ENCODE measurements at regions not wholly inside any gene's neighbourhood (a gene's known extent, or its start where the extent isn't known, plus 50 kb on each side); places are given as distances from the start of the nearest gene placed in this dataset.

DNA sequence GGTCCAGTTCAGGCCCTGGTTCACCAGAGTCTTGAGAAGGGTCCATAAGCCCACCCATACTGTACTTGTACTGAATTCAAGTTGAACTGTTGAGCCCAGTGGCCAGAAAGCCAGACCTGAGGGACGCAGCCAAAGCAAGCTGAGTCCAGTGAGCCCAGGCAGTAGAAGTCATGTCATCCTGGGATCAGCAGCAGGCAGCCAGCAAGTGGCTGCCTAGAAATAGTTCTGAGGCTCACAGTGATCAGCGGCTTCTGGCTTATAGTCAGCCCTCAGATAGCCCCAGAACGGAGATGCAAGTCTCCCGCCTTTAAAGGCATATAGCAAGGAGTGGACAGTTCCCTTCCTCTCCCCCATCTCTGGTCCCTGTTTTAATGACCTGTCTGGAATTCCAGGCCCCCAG is 347.1 kb downstream of the FBXW7 start:
- peak overlapping the region; percentile 56 for H3K9ac ChIP-seq (ENCODE audit: low read depth, low read length, poor library complexity, severe bottlenecking)
- peaks cover 79% of the 10 kb centered on the region for H3K4me1 ChIP-seq (ENCODE audit: insufficient read depth, low read length, poor library complexity, severe bottlenecking)
- H3K36me3 ChIP-seq (ENCODE audit: insufficient read depth, low read length), result no peaks in the 10 kb centered on the region
- no peak for TF ChIP-seq EZH2phosphoT487 (IDR thresholded peaks at IDR 0.05; ENCODE audit: borderline replicate concordance)
- no peak for TF ChIP-seq CTCF (conservative IDR thresholded peaks at IDR 0.05; ENCODE audit: low read length)
- 0 out of 2 replicates have a peak, but pooled peaks cover 3% of the 10 kb centered on the region for H3F3A ChIP-seq (ENCODE audit: low read depth)
- no peak overlapping the region for H2AFZ ChIP-seq (ENCODE audit: low read length)
- H3K9me2 ChIP-seq (replicated peaks; ENCODE audit: low read depth, low read length), result no peaks in the 10 kb centered on the region
- H3K4me2 ChIP-seq (ENCODE audit: low read depth, low read length, poor library complexity, severe bottlenecking), result peak overlapping the region; percentile 76
- H4K20me1 ChIP-seq (ENCODE audit: insufficient read depth, low read length, poor library complexity, severe bottlenecking), result no peaks in the 10 kb centered on the region
- peak overlapping the region; percentile 27 for H3K4me3 ChIP-seq (ENCODE audit: low read length, poor library complexity, severe bottlenecking)
- H3K27me3 ChIP-seq (ENCODE audit: insufficient read depth, low read length, poor library complexity, severe bottlenecking), result no peaks in the 10 kb centered on the region
- no peaks in the 10 kb centered on the region for H3K79me2 ChIP-seq (ENCODE audit: insufficient read depth, low read length)
- no peaks in the 10 kb centered on the region for H3K9me3 ChIP-seq (ENCODE audit: insufficient read depth, low read depth, low read length)

DNA sequence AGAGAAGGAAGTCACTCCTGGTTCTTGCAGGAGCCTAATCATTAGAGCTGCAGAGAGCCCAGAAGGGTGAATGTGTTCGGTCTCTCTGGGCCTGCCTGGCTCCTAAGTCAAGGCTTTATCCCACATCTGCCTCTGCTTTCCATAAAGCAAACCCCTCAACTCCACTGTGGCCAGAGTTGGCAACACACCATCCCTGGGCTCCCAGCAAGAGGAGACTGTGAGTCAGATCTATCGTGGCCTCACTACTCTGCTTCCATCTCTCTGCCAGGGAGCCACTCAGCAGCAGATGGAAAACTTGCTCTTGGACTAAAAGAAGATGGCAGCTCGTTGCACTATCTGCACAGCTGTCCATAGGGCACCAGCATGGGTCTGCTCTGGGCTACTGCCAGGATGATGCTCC is 348.2 kb downstream of the FBXW7 start:
- no peaks in the 10 kb centered on the region for H4K20me1 ChIP-seq (ENCODE audit: insufficient read depth, low read length, poor library complexity, severe bottlenecking)
- peaks cover 86% of the 10 kb centered on the region for H3K4me1 ChIP-seq (ENCODE audit: insufficient read depth, low read length, poor library complexity, severe bottlenecking)
- no peaks in the 10 kb centered on the region for H3K9me2 ChIP-seq (replicated peaks; ENCODE audit: low read depth, low read length)
- H3K27me3 ChIP-seq (ENCODE audit: insufficient read depth, low read length, poor library complexity, severe bottlenecking), result no peaks in the 10 kb centered on the region
- H3K4me3 ChIP-seq (ENCODE audit: low read length, poor library complexity, severe bottlenecking), result no peak overlapping the region
- H3F3A ChIP-seq (ENCODE audit: low read depth), result 0 out of 2 replicates have a peak, but pooled peaks cover 3% of the 10 kb centered on the region
- H3K36me3 ChIP-seq (ENCODE audit: insufficient read depth, low read length), result no peaks in the 10 kb centered on the region
- H3K4me2 ChIP-seq (ENCODE audit: low read depth, low read length, poor library complexity, severe bottlenecking), result no peak overlapping the region
- peak overlapping the region; percentile 56 for H3K9ac ChIP-seq (ENCODE audit: low read depth, low read length, poor library complexity, severe bottlenecking)
- H2AFZ ChIP-seq (ENCODE audit: low read length), result no peak overlapping the region
- H3K9me3 ChIP-seq (ENCODE audit: insufficient read depth, low read depth, low read length), result no peaks in the 10 kb centered on the region
- no peaks in the 10 kb centered on the region for H3K79me2 ChIP-seq (ENCODE audit: insufficient read depth, low read length)
- TF ChIP-seq EZH2phosphoT487 (IDR thresholded peaks at IDR 0.05; ENCODE audit: borderline replicate concordance) (no peak), CTCF (conservative IDR thresholded peaks at IDR 0.05; ENCODE audit: low read length) (no peak)

DNA sequence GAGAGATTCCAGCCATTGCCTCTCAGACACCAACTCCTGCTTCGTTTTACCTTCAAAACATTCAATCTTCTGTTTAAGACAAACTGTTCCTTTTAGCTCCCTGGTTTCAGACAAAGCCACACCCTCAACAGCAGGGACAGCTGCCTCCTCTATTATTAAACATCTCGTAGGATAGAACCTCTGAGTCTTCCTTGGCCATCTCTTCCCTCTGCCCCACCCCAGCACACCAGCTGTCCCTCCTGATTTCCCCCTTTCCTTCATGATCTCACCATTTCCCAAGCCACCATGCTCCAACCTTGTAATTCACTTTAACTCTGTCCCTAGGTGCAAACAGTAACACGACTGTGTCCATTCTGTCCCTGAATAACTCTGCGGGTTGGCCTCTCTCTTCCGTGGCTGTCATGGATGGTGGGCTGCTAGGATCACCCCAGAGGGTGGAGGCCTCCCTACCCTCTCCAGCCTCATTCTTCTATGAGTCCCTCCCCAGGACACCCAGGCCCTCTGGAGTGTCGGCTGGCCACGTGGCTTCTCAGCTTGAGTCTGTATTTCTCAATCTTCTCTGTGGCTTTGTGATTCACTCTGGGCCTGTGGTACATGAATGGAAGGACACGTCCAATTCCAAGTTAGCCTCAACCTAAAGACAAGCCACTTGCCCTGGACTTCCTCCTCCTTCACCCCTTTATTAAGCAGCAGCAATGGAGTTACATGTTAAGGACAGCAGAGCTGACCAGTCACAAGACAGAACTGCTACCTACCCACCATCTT is 349.9 kb downstream of the FBXW7 start:
- Histone ChIP-seq H4K20me1 (ENCODE audit: insufficient read depth, low read length, poor library complexity, severe bottlenecking) (no peaks in the 10 kb centered on the region), H3K9me3 (ENCODE audit: insufficient read depth, low read depth, low read length) (no peaks in the 10 kb centered on the region), H3K27me3 (ENCODE audit: insufficient read depth, low read length, poor library complexity, severe bottlenecking) (no peaks in the 10 kb centered on the region), H3K9me2 (replicated peaks; ENCODE audit: low read depth, low read length) (no peaks in the 10 kb centered on the region), H3F3A (ENCODE audit: low read depth) (0 out of 2 replicates have a peak, but pooled peaks cover 3% of the 10 kb centered on the region), H3K4me1 (ENCODE audit: insufficient read depth, low read length, poor library complexity, severe bottlenecking) (peaks cover 73% of the 10 kb centered on the region), H3K4me3 (ENCODE audit: low read length, poor library complexity, severe bottlenecking) (no peak overlapping the region), H3K36me3 (ENCODE audit: insufficient read depth, low read length) (no peaks in the 10 kb centered on the region), H3K9ac (ENCODE audit: low read depth, low read length, poor library complexity, severe bottlenecking) (peak overlapping the region; percentile 34), H2AFZ (ENCODE audit: low read length) (0 out of 2 replicates have a peak overlapping the region, but pooled peaks have one; percentile 9), H3K4me2 (ENCODE audit: low read depth, low read length, poor library complexity, severe bottlenecking) (peak overlapping the region; percentile 55), H3K79me2 (ENCODE audit: insufficient read depth, low read length) (no peaks in the 10 kb centered on the region)
- no peak for TF ChIP-seq CTCF (conservative IDR thresholded peaks at IDR 0.05; ENCODE audit: low read length)
- no peak for TF ChIP-seq EZH2phosphoT487 (IDR thresholded peaks at IDR 0.05; ENCODE audit: borderline replicate concordance)

Data from Loucy (cell line).